ENCODE measurements at regions not wholly inside any gene's neighbourhood (a gene's known extent, or its start where the extent isn't known, plus 50 kb on each side); places are given as distances from the start of the nearest gene placed in this dataset.

- Histone ChIP-seq H2AFZ (ENCODE audit: low read length) (no peak overlapping the region), H3K9me2 (replicated peaks; ENCODE audit: low read depth, low read length) (no peaks in the 10 kb centered on the region), H3K9ac (ENCODE audit: low read depth, low read length, poor library complexity, severe bottlenecking) (no peak overlapping the region), H3K79me2 (ENCODE audit: insufficient read depth, low read length) (no peaks in the 10 kb centered on the region), H3K27me3 (ENCODE audit: insufficient read depth, low read length, poor library complexity, severe bottlenecking) (no peaks in the 10 kb centered on the region), H3K9me3 (ENCODE audit: insufficient read depth, low read depth, low read length) (no peaks in the 10 kb centered on the region), H3K4me3 (ENCODE audit: low read length, poor library complexity, severe bottlenecking) (no peak overlapping the region), H4K20me1 (ENCODE audit: insufficient read depth, low read length, poor library complexity, severe bottlenecking) (no peaks in the 10 kb centered on the region), H3K4me1 (ENCODE audit: insufficient read depth, low read length, poor library complexity, severe bottlenecking) (no peaks in the 10 kb centered on the region), H3F3A (ENCODE audit: low read depth) (no peaks in the 10 kb centered on the region), H3K4me2 (ENCODE audit: low read depth, low read length, poor library complexity, severe bottlenecking) (no peak overlapping the region), H3K36me3 (ENCODE audit: insufficient read depth, low read length) (no peaks in the 10 kb centered on the region)
- TF ChIP-seq CTCF (conservative IDR thresholded peaks at IDR 0.05; ENCODE audit: low read length) (no peak), EZH2phosphoT487 (IDR thresholded peaks at IDR 0.05; ENCODE audit: borderline replicate concordance) (no peak)
These were observed 232.9 kb upstream of the GPR149 start for GRCh38 chr3:154662851-154663250.

GRCh38 chr3:154660811-154661210 is 230.8 kb upstream of the GPR149 start:
- Histone ChIP-seq H3K36me3 (ENCODE audit: insufficient read depth, low read length) (no peaks in the 10 kb centered on the region), H4K20me1 (ENCODE audit: insufficient read depth, low read length, poor library complexity, severe bottlenecking) (no peaks in the 10 kb centered on the region), H3K4me2 (ENCODE audit: low read depth, low read length, poor library complexity, severe bottlenecking) (no peak overlapping the region), H3K4me1 (ENCODE audit: insufficient read depth, low read length, poor library complexity, severe bottlenecking) (no peaks in the 10 kb centered on the region), H3K9me3 (ENCODE audit: insufficient read depth, low read depth, low read length) (no peaks in the 10 kb centered on the region), H3F3A (ENCODE audit: low read depth) (no peaks in the 10 kb centered on the region), H3K9ac (ENCODE audit: low read depth, low read length, poor library complexity, severe bottlenecking) (no peak overlapping the region), H2AFZ (ENCODE audit: low read length) (no peak overlapping the region), H3K79me2 (ENCODE audit: insufficient read depth, low read length) (no peaks in the 10 kb centered on the region), H3K27me3 (ENCODE audit: insufficient read depth, low read length, poor library complexity, severe bottlenecking) (no peaks in the 10 kb centered on the region), H3K4me3 (ENCODE audit: low read length, poor library complexity, severe bottlenecking) (no peak overlapping the region), H3K9me2 (replicated peaks; ENCODE audit: low read depth, low read length) (no peaks in the 10 kb centered on the region)
- no peak for TF ChIP-seq EZH2phosphoT487 (IDR thresholded peaks at IDR 0.05; ENCODE audit: borderline replicate concordance)
- no peak for TF ChIP-seq CTCF (conservative IDR thresholded peaks at IDR 0.05; ENCODE audit: low read length)

- no peak overlapping the region for H3K4me2 ChIP-seq (ENCODE audit: low read depth, low read length, poor library complexity, severe bottlenecking)
- H3K9me3 ChIP-seq (ENCODE audit: insufficient read depth, low read depth, low read length) = no peaks in the 10 kb centered on the region
- H2AFZ ChIP-seq (ENCODE audit: low read length) = no peak overlapping the region
- H4K20me1 ChIP-seq (ENCODE audit: insufficient read depth, low read length, poor library complexity, severe bottlenecking) = no peaks in the 10 kb centered on the region
- no peaks in the 10 kb centered on the region for H3K36me3 ChIP-seq (ENCODE audit: insufficient read depth, low read length)
- H3K27me3 ChIP-seq (ENCODE audit: insufficient read depth, low read length, poor library complexity, severe bottlenecking) = no peaks in the 10 kb centered on the region
- H3F3A ChIP-seq (ENCODE audit: low read depth) = no peaks in the 10 kb centered on the region
- H3K9ac ChIP-seq (ENCODE audit: low read depth, low read length, poor library complexity, severe bottlenecking) = no peak overlapping the region
- H3K9me2 ChIP-seq (replicated peaks; ENCODE audit: low read depth, low read length) = no peaks in the 10 kb centered on the region
- no peaks in the 10 kb centered on the region for H3K4me1 ChIP-seq (ENCODE audit: insufficient read depth, low read length, poor library complexity, severe bottlenecking)
- H3K79me2 ChIP-seq (ENCODE audit: insufficient read depth, low read length) = no peaks in the 10 kb centered on the region
- no peak overlapping the region for H3K4me3 ChIP-seq (ENCODE audit: low read length, poor library complexity, severe bottlenecking)
- TF ChIP-seq EZH2phosphoT487 (IDR thresholded peaks at IDR 0.05; ENCODE audit: borderline replicate concordance) (no peak), CTCF (conservative IDR thresholded peaks at IDR 0.05; ENCODE audit: low read length) (no peak)
These were observed 228.0 kb upstream of the GPR149 start for GRCh38 chr3:154658000-154658399.
